Lower leg skin (tissue), 3 donors: ENCODE measurements at regions not wholly inside any gene's neighbourhood (a gene's known extent, or its start where the extent isn't known, plus 50 kb on each side); places are given as distances from the start of the nearest gene placed in this dataset.

ENCODE experiments used
- CTCF ChIP-seq, 3 donors: fragments of 450-650 bp; IDR thresholded peaks; one replicate each; pipeline ENCODE4 v1.5.1; 2016; ENCODE audit warnings: antibody characterized with exemption in 3 of 3, mild to moderate bottlenecking in 3 of 3, moderate library complexity in 2 of 3
- POLR2A ChIP-seq, 2 donors: fragments of 450-650 bp; IDR thresholded peaks; one replicate each; pipeline ENCODE4 v1.6.1; 2016 to 2017; ENCODE audit warnings: antibody characterized with exemption in 2 of 2, mild to moderate bottlenecking in 1 of 2, moderate library complexity in 1 of 2

GRCh38 chr5:21125238-21125983 lies 1137.4 kb upstream of the CDH18 start:
- TF ChIP-seq CTCF (IDR thresholded peaks at IDR 0.05) (no peak), POLR2A (IDR thresholded peaks at IDR 0.05) (no peak)
